MM.1S (cell line): ENCODE measurements at regions not wholly inside any gene's neighbourhood (a gene's known extent, or its start where the extent isn't known, plus 50 kb on each side); places are given as distances from the start of the nearest gene placed in this dataset.

Experiments
- EZH2 ChIP-seq: fragments of 300-600 bp; sonication (generic); optimal IDR thresholded peaks from 2 replicates; pipeline ENCODE3; 2017; ENCODE audit warnings: low read depth, mild to moderate bottlenecking, antibody characterized with exemption, low read length, mixed read lengths
- TF ChIP-seq, protein P1 (sequence below): fragments of 300-600 bp; sonication (generic); IDR thresholded peaks from 2 replicates; pipeline ENCODE4 v1.5.1; 2016; ENCODE audit warnings: antibody characterized with exemption, low read length, mixed read lengths

DNA sequence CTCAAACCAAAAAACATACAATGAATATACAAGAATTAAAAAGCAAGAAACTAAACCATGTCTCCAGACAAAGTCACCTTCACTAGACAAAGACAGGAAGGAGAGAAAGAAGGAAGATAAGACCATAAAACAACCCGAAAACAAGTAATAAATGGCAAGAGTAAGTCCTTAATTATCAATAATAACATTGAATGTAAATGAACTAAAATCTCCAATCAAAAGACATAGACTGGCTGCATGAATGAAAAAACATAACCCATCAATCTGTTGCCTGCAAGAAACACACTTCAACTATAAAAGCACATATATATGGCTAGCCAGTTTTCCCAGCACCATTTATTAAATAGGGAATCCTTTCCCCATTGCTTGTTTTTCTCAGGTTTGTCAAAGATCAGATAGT, 100.8 kb upstream of the SAMSN1 start:
- TF ChIP-seq, protein P1, sequence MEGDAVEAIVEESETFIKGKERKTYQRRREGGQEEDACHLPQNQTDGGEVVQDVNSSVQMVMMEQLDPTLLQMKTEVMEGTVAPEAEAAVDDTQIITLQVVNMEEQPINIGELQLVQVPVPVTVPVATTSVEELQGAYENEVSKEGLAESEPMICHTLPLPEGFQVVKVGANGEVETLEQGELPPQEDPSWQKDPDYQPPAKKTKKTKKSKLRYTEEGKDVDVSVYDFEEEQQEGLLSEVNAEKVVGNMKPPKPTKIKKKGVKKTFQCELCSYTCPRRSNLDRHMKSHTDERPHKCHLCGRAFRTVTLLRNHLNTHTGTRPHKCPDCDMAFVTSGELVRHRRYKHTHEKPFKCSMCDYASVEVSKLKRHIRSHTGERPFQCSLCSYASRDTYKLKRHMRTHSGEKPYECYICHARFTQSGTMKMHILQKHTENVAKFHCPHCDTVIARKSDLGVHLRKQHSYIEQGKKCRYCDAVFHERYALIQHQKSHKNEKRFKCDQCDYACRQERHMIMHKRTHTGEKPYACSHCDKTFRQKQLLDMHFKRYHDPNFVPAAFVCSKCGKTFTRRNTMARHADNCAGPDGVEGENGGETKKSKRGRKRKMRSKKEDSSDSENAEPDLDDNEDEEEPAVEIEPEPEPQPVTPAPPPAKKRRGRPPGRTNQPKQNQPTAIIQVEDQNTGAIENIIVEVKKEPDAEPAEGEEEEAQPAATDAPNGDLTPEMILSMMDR: no peak
- no peak for TF ChIP-seq EZH2
